ENCODE measurements at regions not wholly inside any gene's neighbourhood (a gene's known extent, or its start where the extent isn't known, plus 50 kb on each side); places are given as distances from the start of the nearest gene placed in this dataset.

Small RNA genes in the stretch of these regions (small RNA-seq; reads per million reads assigned to genes)
- 0.19 to 0.26 reads per million in 2 experiments for gene RNU5A-2P

All from right lobe of liver (tissue), 1 donor.